Loucy (cell line): ENCODE measurements at regions not wholly inside any gene's neighbourhood (a gene's known extent, or its start where the extent isn't known, plus 50 kb on each side); places are given as distances from the start of the nearest gene placed in this dataset.
"Not testable (repeated sequence)": the region's sequence is repeated elsewhere in the genome, so short reads cannot be mapped to it uniquely, and the experiment has no call there.

Source experiments
- H2AFZ ChIP-seq: fragments of 200-600 bp; sonication (generic); 2 replicates; pipeline ENCODE4 v1.6.0; 2016; ENCODE audit warnings: antibody characterized with exemption, mild to moderate bottlenecking, low read length, moderate library complexity
- H3F3A ChIP-seq: fragments of 200-600 bp; 2 replicates; pipeline ENCODE4 v1.6.0; 2016; ENCODE audit warnings: antibody characterized with exemption, low read depth, mild to moderate bottlenecking
- H3K27me3 ChIP-seq: fragments of 200-600 bp; sonication (generic); 2 replicates; pipeline ENCODE4 v1.6.1; 2014; ENCODE audit warnings: low read length, mild to moderate bottlenecking; ENCODE audit not compliant: insufficient read depth, poor library complexity, severe bottlenecking
- H3K36me3 ChIP-seq: fragments of 200-600 bp; sonication (generic); 2 replicates; pipeline ENCODE4 v1.6.1; 2016; ENCODE audit warnings: low read length; ENCODE audit not compliant: insufficient read depth
- H3K4me1 ChIP-seq: fragments of 200-600 bp; sonication (generic); 2 replicates; pipeline ENCODE4 v1.5.1; 2014; ENCODE audit warnings: low read length, mild to moderate bottlenecking; ENCODE audit not compliant: insufficient read depth, poor library complexity, severe bottlenecking
- H3K4me2 ChIP-seq: fragments of 200-600 bp; sonication (generic); 2 replicates; pipeline ENCODE4 v1.6.0; 2014; ENCODE audit warnings: antibody characterized with exemption, low read length, low read depth, mild to moderate bottlenecking; ENCODE audit not compliant: poor library complexity, severe bottlenecking
- H3K4me3 ChIP-seq: fragments of 200-600 bp; sonication (generic); 2 replicates; pipeline ENCODE4 v1.5.1; 2014; ENCODE audit warnings: low read length, mild to moderate bottlenecking, mixed read lengths; ENCODE audit not compliant: poor library complexity, severe bottlenecking
- H3K79me2 ChIP-seq: fragments of 200-600 bp; sonication (generic); 2 replicates; pipeline ENCODE4 v1.6.1; 2014; ENCODE audit warnings: low read length; ENCODE audit not compliant: insufficient read depth
- H3K9ac ChIP-seq: fragments of 200-600 bp; sonication (generic); 2 replicates; pipeline ENCODE4 v1.6.0; 2014; ENCODE audit warnings: mild to moderate bottlenecking, low read depth, low read length, moderate library complexity; ENCODE audit not compliant: poor library complexity, severe bottlenecking
- H3K9me2 ChIP-seq: fragments of 200-600 bp; sonication (generic); replicated peaks from 2 replicates; pipeline ENCODE4 v1.6.1; 2016; ENCODE audit warnings: low read depth, low read length, mixed read lengths
- H3K9me3 ChIP-seq: fragments of 200-600 bp; sonication (generic); 2 replicates; pipeline ENCODE4 v1.6.1; 2014; ENCODE audit warnings: mild to moderate bottlenecking, antibody characterized with exemption, low read length, low read depth; ENCODE audit not compliant: insufficient read depth
- H4K20me1 ChIP-seq: fragments of 200-600 bp; sonication (generic); 2 replicates; pipeline ENCODE4 v1.6.0; 2014; ENCODE audit warnings: antibody characterized with exemption, low read length, mild to moderate bottlenecking; ENCODE audit not compliant: insufficient read depth, poor library complexity, severe bottlenecking
- EZH2phosphoT487 ChIP-seq: fragments of 200-600 bp; IDR thresholded peaks from 2 replicates; pipeline ENCODE4 v1.6.1; 2018; ENCODE audit warnings: antibody characterized with exemption, mild to moderate bottlenecking, moderate library complexity, borderline replicate concordance
- TF ChIP-seq, protein P1 (sequence below): fragments of 200-600 bp; sonication (generic); conservative IDR thresholded peaks from 2 replicates; pipeline ENCODE4 v1.5.1; 2014; ENCODE audit warnings: mild to moderate bottlenecking, antibody characterized with exemption, low read length

DNA sequence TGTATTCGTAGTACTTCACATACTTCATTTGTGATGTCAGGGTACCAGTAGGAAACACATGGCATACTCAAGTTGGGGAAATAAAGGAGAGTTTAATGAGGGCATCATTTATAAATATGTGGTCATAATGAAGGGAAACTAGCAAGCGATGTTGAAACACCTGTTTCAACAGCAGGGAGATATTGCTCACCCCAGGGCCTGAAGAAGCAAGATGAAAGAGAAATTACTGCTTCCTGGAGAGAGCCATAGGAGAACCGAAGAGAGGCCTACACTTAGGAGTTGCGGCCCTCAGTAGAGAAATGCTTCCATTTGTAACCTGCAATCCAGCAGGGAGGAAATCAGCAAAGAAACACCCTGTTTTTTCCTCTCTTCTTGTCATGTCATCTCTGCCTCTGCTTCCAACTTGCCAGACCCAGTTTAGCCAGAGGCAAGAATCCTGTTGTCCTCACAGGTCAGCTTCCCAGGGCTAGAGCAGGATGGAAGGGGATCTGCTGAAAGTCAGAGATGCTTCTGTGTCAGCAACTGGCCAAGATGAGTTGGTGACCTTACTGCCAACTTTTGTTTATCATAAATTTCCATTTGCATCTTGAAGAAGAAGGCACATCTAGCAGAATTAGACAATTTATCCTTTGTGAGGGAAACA, 67.6 kb upstream of the TSPAN2 start:
- Histone ChIP-seq H3K9ac (no peak overlapping the region), H3K9me2 (no peaks in the 10 kb centered on the region), H3K4me2 (no peak overlapping the region), H3K4me1 (no peaks in the 10 kb centered on the region), H4K20me1 (no peaks in the 10 kb centered on the region), H3K36me3 (no peaks in the 10 kb centered on the region), H3K9me3 (no peaks in the 10 kb centered on the region), H3K79me2 (no peaks in the 10 kb centered on the region), H3F3A (no peaks in the 10 kb centered on the region), H3K27me3 (no peaks in the 10 kb centered on the region), H3K4me3 (no peak overlapping the region), H2AFZ (no peak overlapping the region)
- TF ChIP-seq, protein P1, sequence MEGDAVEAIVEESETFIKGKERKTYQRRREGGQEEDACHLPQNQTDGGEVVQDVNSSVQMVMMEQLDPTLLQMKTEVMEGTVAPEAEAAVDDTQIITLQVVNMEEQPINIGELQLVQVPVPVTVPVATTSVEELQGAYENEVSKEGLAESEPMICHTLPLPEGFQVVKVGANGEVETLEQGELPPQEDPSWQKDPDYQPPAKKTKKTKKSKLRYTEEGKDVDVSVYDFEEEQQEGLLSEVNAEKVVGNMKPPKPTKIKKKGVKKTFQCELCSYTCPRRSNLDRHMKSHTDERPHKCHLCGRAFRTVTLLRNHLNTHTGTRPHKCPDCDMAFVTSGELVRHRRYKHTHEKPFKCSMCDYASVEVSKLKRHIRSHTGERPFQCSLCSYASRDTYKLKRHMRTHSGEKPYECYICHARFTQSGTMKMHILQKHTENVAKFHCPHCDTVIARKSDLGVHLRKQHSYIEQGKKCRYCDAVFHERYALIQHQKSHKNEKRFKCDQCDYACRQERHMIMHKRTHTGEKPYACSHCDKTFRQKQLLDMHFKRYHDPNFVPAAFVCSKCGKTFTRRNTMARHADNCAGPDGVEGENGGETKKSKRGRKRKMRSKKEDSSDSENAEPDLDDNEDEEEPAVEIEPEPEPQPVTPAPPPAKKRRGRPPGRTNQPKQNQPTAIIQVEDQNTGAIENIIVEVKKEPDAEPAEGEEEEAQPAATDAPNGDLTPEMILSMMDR, result no peak
- TF ChIP-seq EZH2phosphoT487, result no peak

- Histone ChIP-seq H3K79me2 (no peaks in the 10 kb centered on the region), H3K4me3 (no peak overlapping the region), H3K27me3 (no peaks in the 10 kb centered on the region), H3K9me2 (no peaks in the 10 kb centered on the region), H4K20me1 (no peaks in the 10 kb centered on the region), H3K9ac (no peak overlapping the region), H3K9me3 (no peaks in the 10 kb centered on the region), H3F3A (no peaks in the 10 kb centered on the region), H3K4me2 (no peak overlapping the region), H3K4me1 (no peaks in the 10 kb centered on the region), H2AFZ (no peak overlapping the region), H3K36me3 (no peaks in the 10 kb centered on the region)
- TF ChIP-seq, protein P1, result no peak
- TF ChIP-seq EZH2phosphoT487, result no peak
These were observed 64.8 kb upstream of the TSPAN2 start for GRCh38 chr1:115153966-115154557.

GRCh38 chr1:115147928-115148327, 58.6 kb upstream of the TSPAN2 start:
- not testable (repeated sequence) for H3K4me3 ChIP-seq, H2AFZ ChIP-seq, H3K9me2 ChIP-seq, H3K9ac ChIP-seq, H3K36me3 ChIP-seq, H3F3A ChIP-seq, H3K4me2 ChIP-seq, H3K79me2 ChIP-seq, H3K27me3 ChIP-seq, H3K9me3 ChIP-seq, H4K20me1 ChIP-seq
- H3K4me1 ChIP-seq, result peaks cover 11% of the 10 kb centered on the region

- H3K9me2 ChIP-seq, result no peaks in the 10 kb centered on the region
- H3K27me3 ChIP-seq, result no peaks in the 10 kb centered on the region
- no peak overlapping the region for H3K4me3 ChIP-seq
- H3F3A ChIP-seq, result no peaks in the 10 kb centered on the region
- H2AFZ ChIP-seq, result no peak overlapping the region
- no peaks in the 10 kb centered on the region for H3K79me2 ChIP-seq
- peaks cover 23% of the 10 kb centered on the region for H3K4me1 ChIP-seq
- H4K20me1 ChIP-seq, result no peaks in the 10 kb centered on the region
- TF ChIP-seq EZH2phosphoT487, result no peak
- TF ChIP-seq, protein P1, result no peak
- no peak overlapping the region for H3K4me2 ChIP-seq
- no peak overlapping the region for H3K9ac ChIP-seq
- H3K36me3 ChIP-seq, result no peaks in the 10 kb centered on the region
- no peaks in the 10 kb centered on the region for H3K9me3 ChIP-seq
These were observed 55.9 kb upstream of the TSPAN2 start for GRCh38 chr1:115145226-115145625.
